WERI-Rb-1 (cell line): ENCODE measurements at regions not wholly inside any gene's neighbourhood (a gene's known extent, or its start where the extent isn't known, plus 50 kb on each side); places are given as distances from the start of the nearest gene placed in this dataset.

Experiments
- DNase-seq: peaks from one replicate; pipeline ENCODE4 v3.0.0-alpha.2; 2020
- H3K27ac ChIP-seq: fragments of 250-450 bp; sonication (Bioruptor Pico); 2 replicates; pipeline ENCODE4 v1.5.1; 2020; ENCODE audit warnings: mild to moderate bottlenecking, moderate library complexity
- H3K27me3 ChIP-seq: fragments of 250-450 bp; sonication (Bioruptor Pico); 2 replicates; pipeline ENCODE4 v1.5.1; 2021; ENCODE audit warnings: mild to moderate bottlenecking, low read depth, moderate library complexity; ENCODE audit not compliant: insufficient read depth, severe bottlenecking
- H3K36me3 ChIP-seq: fragments of 250-450 bp; sonication (Bioruptor Pico); 2 replicates; pipeline ENCODE4 v1.5.1; 2020; ENCODE audit warnings: mild to moderate bottlenecking, moderate library complexity
- H3K4me3 ChIP-seq: 2 replicates; pipeline ENCODE4 v1.5.1; 2011; ENCODE audit warnings: low read depth, mild to moderate bottlenecking, control low read depth, low read length
- H3K9me3 ChIP-seq: fragments of 250-450 bp; sonication (Bioruptor Pico); 2 replicates; pipeline ENCODE4 v1.5.1; 2021; ENCODE audit warnings: mild to moderate bottlenecking, moderate library complexity; ENCODE audit not compliant: severe bottlenecking
- CTCF ChIP-seq: IDR thresholded peaks from 2 replicates; pipeline ENCODE4 v1.5.1; 2011; ENCODE audit warnings: low read depth, mild to moderate bottlenecking, control low read depth, inconsistent platforms, low read length

DNA sequence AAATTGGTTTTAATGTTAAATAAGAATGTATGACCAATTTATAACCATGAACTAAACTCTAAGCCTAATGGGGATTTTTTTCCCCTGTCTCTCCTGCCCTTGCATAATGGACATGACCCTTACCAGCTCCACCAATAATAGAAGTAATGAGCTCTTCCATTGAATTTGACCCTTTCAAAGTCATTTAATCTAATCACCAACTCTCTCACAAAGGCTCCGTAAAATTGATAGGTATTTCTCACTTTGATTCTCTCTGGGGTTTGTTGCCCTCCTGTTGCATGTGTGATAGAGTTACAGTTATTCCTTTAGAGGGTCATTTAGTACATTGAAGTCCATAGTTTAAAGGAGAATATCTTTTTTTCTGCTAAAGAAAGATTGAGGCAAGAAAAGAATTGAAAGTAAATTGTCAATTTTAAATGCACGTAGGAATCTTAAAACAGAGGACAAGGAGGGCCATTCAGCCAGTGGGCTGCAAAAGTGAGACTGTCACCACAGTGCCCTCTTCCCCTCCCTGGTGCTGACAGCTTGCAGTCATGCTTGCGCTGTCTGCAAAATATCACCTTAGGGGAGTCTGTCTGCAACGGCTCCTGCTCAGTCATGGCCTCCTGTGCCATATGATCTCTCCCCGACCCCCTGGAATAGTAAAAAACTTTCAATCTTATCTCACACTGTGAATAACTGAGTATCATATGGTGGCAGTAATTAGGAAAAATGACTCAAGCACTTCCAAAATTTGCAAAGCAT, 307.5 kb upstream of the GNPDA2 start:
- no peak overlapping the region for H3K4me3 ChIP-seq
- H3K27ac ChIP-seq: no peak overlapping the region
- no peaks in the 10 kb centered on the region for H3K9me3 ChIP-seq
- TF ChIP-seq CTCF: no peak
- DNase-seq: no peak
- no peaks in the 10 kb centered on the region for H3K27me3 ChIP-seq
- no peaks in the 10 kb centered on the region for H3K36me3 ChIP-seq

DNA sequence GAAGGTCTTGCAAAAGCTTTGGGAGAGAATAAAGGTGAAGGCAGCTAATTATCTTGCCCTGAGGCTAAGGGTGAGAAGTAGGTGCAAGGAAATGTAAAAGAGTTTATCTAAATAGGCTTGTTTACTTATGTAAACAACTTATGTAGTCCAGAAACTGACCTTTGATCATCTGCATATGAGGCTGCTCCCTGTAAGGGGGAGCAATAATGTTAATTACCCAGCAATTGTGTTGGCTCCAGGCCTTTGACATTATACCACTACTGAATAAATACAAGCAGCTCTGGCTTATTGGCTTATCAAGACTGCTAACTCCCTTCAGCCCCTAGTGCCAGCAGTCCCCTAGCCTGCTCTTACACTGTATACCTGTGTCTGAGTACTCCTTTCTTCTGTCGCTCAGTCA, 303.7 kb upstream of the GNPDA2 start:
- Histone ChIP-seq H3K36me3 (no peaks in the 10 kb centered on the region), H3K27ac (no peak overlapping the region), H3K4me3 (no peak overlapping the region), H3K9me3 (no peaks in the 10 kb centered on the region), H3K27me3 (no peaks in the 10 kb centered on the region)
- DNase-seq: no peak
- no peak for TF ChIP-seq CTCF

- Histone ChIP-seq H3K4me3 (no peak overlapping the region), H3K27ac (no peak overlapping the region), H3K27me3 (no peaks in the 10 kb centered on the region), H3K9me3 (no peaks in the 10 kb centered on the region), H3K36me3 (no peaks in the 10 kb centered on the region)
- TF ChIP-seq CTCF: no peak
- DNase-seq: no peak
These were observed 281.2 kb upstream of the GNPDA2 start for GRCh38 chr4:45007508-45007907.

DNA sequence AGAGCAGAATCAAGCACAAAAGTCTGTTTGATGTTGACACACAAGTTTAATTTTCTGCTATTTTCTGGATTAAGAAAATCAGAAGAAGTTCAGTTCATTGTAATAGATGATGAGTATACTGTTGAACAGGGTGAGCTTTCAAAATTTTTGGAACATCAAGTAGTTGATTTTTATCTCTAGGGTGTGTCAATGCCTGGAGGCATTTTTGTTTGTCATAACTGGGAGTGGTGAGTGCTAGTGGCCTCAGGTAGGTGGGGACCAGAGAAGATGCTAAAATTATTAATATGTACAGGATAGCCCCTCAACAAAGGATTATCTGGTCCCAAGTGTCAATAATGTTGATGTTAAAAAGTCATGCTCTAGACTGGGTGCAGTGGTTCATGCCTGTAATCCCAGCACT, 279.7 kb upstream of the GNPDA2 start:
- H3K27me3 ChIP-seq: no peaks in the 10 kb centered on the region
- TF ChIP-seq CTCF: no peak
- no peak overlapping the region for H3K4me3 ChIP-seq
- no peaks in the 10 kb centered on the region for H3K9me3 ChIP-seq
- no peak for DNase-seq
- no peak overlapping the region for H3K27ac ChIP-seq
- no peaks in the 10 kb centered on the region for H3K36me3 ChIP-seq

DNA sequence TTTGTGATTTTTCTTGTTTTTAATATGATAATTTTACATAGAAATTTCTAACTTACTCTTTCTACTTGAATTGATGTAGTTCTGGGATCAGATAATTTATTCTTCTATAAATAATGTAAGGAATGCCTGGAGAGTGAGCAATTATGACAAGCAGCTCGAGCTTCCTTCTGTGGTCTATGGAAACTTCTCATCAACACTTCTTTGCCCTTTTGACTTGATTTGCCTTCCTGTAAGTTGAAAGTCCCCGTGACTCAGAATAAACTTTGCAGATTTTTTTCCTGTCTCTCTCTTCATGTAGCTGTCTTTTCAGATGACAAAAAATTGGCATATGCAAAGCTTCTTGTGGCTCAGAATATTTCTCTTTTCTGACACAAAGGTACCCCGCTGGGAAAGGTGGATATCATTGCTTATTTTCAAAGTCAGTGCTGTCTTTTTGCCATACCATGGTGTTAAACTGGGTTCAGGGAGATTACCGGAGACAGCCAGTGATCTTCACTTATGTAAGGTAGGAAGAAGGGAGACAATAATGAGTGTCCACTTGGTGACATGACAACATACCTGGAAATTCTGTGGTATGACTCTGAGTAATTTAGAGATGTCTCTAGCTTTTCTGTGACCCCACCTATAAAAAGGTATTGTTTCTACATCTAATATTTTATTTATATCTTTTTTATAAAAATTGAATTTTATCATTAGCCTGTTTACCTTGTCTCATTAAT, 278.6 kb upstream of the GNPDA2 start:
- no peak overlapping the region for H3K4me3 ChIP-seq
- H3K27me3 ChIP-seq: no peaks in the 10 kb centered on the region
- H3K9me3 ChIP-seq: no peaks in the 10 kb centered on the region
- no peak overlapping the region for H3K27ac ChIP-seq
- H3K36me3 ChIP-seq: no peaks in the 10 kb centered on the region
- no peak for TF ChIP-seq CTCF
- no peak for DNase-seq
